NCI-H526 treated with DMSO at 0.1 percent for 48 hours (cell line): ENCODE measurements at regions not wholly inside any gene's neighbourhood (a gene's known extent, or its start where the extent isn't known, plus 50 kb on each side); places are given as distances from the start of the nearest gene placed in this dataset.

Experiments
- DNase-seq: peaks from one replicate; lab custom pipeline; 2025; lab: John Stamatoyannopoulos, UW

DNA sequence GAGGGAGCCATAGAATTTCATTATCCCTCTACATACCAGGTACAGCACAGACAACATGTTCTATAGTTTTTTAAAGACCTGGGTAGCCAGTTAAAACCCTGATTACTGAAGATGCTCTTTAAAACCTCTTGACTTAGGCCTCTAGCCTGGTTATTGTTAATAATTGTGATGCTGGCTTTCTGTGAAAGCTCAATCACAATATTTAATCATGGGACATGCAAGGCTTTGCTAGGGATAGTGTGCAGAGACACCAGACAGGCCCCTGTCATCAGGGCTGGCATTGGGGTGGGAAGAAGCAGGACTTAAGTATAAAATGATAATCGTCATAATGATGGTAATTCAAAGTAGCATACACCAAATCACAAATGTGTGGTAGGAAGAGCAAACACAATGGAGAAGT is 274.4 kb downstream of the PTBP2 start:
- DNase-seq: no peak

DNA sequence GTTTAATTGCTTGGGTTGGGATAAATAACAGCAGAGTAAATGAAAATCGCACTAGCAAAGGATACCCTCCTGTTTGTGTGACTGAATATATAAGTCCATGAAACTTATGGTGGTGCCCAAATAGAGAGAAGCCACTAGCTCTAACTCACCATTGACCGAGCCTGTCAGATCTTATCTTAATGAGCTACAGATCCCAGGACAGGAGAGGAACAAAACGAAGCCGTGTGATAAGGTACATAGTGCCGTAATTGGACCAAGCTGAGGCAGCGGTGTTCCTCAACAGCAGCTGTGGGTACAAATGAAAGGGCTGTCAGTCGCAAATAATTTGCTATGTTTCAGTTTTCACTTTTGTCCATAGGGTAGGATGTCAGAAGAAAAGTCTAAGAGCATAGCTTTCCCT is 276.1 kb downstream of the PTBP2 start:
- DNase-seq: no peak

DNA sequence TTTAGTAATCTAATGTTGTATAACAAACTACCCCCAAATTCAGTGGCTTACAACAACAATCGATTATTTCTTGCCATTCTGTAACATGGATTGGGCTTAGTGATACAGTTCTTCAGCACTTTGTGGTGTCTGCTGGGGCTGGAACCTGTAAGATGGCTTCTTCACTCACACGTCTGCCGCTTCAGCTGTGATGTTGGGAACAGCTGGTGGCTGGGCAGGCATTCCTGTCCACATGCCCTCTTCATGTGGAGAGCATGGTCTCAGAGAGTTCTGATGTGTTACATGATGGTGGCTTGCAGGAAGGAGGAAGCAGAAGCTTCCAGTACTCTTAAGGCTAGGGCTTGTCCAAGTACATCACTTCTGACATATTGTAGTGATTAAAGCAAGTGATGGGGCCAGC is 276.9 kb downstream of the PTBP2 start:
- no peak for DNase-seq

DNA sequence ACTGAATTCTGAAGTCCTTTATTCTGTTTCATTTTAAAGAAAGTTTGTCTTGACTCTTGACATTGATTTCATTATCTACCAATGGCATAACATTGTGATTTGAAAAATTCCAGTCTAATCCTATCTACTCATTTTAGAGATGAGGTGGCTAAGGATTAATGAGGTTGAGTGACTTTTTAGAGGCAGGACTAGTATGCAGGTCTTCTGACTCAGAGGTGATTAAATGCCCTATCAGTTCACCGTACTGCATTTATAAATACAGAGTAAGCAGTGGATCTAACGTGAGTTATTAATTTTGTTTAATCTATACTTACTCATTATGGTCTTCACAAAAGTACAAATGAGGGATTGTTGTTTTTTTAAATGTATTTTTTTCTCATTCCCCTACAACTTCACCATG is 277.6 kb downstream of the PTBP2 start:
- DNase-seq: no peak

DNA sequence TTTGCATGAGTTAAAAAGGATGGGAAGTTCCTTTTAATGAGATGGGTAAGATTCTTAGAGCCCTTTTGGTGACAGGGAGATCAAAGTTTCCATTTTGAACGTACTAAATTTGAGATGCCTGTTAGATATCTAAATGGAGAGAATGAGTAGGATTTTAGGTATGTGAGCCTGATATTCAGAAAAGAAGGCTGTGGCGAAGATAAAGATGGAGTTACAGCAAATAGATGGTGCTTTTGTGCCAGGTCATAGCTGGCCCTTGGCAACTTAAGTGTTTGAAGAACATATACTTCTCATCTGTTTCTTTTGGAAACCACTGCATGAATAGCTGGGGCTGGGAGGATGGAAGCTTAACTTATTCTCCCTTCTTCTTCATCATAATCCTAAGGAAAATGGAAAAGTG is 282.5 kb downstream of the PTBP2 start:
- DNase-seq: no peak

DNA sequence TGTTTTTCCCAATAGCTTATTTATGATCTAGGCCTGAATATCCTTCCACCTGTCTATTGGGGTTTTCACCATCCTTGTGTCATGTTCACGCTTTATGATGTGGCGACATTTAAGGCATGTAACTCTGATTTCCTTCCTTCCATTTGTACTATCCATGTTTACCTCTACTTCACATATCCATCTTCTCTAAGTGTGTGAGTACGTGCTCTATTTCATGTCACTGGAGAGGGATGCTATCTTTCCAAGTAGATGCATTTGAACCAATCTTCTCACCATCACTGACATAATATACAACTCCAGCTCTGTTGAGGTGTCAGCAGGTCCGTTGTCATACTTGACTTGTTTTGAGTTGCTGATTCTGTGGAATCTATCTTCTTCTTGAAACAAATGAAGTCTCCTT is 283.2 kb downstream of the PTBP2 start:
- no peak for DNase-seq

DNA sequence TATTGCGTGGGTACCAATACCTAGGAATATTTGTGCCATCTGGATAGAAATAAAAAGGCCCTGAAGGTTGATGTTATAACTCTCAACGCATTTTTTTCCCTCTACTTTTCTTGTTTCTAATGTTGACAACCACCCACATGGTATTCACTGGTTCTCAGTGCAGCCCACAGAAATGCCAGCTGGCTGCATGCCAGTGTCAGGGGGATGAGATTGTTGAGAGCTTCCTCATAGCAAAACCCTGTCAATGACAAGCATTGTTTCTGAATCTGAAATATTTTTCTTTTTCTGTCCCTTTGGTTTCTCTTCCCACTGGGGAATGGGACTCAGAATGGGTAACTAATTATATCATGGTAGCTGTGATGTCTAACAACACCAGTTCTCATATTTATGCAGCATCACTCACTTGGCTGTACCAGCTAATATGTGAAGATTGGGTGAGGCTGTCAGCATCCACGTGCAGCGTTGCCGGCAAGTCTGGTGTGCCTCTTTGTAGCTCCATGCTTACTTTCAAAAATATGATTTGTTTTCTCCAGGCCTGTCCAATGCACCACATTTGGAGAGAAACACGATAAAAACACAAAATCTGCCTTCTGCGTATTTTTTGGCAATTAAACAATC is 284.6 kb downstream of the PTBP2 start:
- no peak for DNase-seq

DNA sequence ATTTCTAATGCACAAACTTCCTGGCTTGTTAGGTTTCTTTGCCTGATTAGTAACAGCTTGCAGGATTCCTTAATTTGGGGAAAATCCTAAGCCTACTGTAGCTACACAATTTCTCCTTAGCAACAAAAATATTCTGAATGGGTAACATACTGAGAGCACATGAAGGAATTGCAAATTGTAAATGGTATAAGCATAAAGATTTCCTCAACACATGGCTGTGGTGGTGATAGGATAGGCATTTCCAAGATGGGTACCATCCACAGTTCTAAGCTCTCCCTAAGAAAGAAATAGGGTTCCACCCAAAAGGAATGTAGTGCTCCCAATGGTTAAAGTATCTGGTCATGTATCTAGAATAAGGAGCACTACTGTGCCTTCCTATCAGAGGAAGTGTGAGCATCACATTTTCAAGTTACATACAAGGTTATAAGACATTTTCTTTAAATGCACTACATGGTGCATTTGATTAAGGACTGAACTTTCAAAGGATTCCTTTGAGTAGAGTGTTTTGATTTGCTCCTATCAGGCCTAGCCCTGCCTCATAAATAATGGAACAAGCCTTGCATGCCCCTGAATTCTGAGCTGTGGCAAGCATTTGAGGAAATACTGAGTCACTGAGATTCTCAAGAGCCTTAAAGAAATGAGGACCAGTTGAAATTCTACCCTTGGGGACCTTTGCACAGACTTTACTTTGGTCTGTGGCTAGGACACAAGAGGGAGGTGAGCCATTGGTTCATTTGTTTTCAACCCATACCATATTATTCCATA is 286.4 kb downstream of the PTBP2 start:
- no peak for DNase-seq

DNA sequence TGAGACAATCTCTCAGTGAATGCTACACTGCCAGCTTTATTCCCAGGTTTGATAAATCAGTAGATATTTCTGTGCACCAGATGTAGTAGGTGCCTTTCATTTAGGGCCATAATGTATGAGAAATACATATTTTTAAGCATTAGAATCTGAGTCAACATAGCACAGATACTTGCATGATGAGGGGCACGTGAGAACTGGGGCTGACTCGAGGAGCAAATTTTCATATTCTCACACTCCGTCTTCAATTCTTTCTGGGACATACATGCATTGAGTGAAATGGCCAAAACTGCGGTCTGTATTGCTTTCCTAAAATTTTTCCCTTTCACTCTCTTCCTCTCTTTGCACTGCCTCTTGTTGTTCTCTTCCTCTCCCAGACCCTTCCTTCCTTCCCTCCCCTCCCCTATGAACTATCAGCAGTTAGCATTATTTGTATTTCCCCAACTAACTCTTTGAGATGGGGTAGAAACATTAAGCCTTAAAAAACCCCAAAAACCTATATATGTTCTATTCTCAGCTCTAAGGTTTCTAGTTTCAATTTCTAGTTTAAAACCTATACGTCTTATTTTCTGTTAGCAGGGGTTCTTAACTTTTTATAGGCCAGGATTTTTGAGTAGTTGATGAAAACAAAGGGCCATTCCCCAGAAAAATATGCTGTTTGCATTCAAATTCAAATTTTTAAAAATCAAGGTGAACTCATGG is 289.1 kb downstream of the PTBP2 start:
- DNase-seq: no peak

DNA sequence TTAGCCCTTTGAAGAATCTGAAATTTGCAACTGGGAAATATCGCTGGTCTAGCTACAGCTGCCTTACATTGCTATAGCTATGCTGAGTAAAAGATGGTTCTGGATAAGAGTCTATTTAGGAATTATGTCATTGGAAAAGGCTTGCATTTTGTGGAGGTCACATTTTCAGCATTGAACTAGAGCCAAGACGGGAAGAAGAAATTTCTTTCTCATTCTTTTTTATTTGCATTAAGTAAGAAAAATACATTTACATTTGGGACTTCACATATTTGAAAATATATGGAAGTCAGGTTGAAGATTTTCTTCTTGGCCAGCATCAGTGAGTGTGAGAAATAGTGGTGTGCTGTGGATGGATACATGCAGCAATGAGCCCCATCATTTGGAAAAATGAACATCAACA is 291.6 kb downstream of the PTBP2 start:
- DNase-seq: no peak

DNA sequence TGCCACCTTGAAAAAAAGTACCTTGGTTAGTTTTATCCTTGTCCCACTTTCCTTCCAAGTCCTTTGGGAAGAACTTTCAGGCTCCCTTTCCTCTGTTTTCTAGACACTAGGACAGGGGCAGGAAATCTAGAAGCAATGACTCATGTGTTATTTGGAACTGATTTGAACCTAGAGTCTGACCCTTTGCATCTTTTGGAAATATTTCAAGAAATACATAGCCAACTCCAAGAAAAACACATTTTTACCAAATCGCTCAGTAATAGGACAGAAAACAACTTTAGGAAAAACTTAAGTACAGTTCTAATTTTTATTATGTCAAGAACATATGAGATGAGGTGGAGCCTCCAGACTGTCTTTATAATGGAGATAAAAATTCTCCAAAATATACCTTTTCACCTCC is 292.4 kb downstream of the PTBP2 start:
- DNase-seq: no peak

DNA sequence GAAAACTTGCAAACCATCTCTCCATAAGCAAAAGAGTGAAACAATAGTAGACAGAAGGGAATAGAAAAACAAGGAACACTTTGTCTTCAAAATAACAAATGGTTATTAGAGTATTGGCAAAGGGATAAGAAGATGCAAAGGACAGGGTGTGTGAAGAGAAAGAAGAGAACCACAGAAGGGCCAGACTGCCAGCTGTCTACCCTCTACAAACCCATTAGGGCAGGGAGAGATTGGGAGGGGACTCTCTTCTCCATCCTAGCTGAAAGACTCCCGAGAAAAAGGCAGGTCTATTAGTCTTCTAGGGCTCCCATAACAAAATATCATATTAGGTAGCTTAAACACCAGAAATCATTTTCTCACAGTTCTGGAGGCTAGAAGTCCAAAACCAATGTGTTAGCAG is 292.8 kb downstream of the PTBP2 start:
- DNase-seq: no peak

DNA sequence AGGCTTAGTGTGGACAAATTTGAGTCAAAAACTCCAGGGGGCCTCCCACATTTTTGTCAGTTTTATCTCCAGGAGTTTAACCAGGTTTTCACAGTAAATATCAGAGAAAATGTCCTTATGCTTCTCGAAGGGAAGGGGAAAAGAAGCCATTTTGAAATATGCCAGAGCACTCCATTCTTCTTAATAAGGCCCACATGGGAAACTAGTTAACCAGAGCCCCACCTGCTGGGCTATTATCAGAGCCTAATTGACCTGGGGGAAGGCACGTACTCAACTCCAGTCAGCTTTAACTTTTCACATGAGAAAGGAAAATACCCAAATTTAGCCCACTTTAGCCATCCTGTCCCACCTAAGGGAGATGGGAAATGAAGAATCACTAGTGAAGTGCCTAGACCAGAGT is 296.3 kb downstream of the PTBP2 start:
- DNase-seq: no peak
